Caco-2 (cell line): ENCODE measurements at regions not wholly inside any gene's neighbourhood (a gene's known extent, or its start where the extent isn't known, plus 50 kb on each side); places are given as distances from the start of the nearest gene placed in this dataset.

Experiments
- BruUV-seq: library from RNA; stranded (reverse); fragments of 400-500 nt; replicated peaks from 2 replicates; lab custom pipeline; 2021; lab: Mats Ljungman, UMichigan
- CTCF ChIA-PET: fragments of 300-600 bp; sonication (Branson Sonifier 250); formaldehyde crosslinking; loops from one replicate; lab custom pipeline; 2022; ENCODE audit warnings: antibody characterized with exemption; lab: Charles Lee
- POLR2A ChIA-PET: fragments of 300-600 bp; sonication (Branson Sonifier 250); formaldehyde crosslinking; loops from one replicate; lab custom pipeline; 2022; ENCODE audit warnings: antibody characterized with exemption; lab: Charles Lee
- DNase-seq, 2 experiments: peaks; one replicate each; pipeline versions ENCODE4 v3.0.0 to v3.0.0-alpha.2; 2020 to 2022
- H3K27me3 ChIP-seq: replicated peaks from 2 replicates; pipeline ENCODE4 v1.6.0; 2011; ENCODE audit warnings: low read length; ENCODE audit not compliant: control insufficient read depth, insufficient read depth
- H3K36me3 ChIP-seq: 2 replicates; pipeline ENCODE4 v1.5.1; 2011; ENCODE audit warnings: low read length; ENCODE audit not compliant: control insufficient read depth, insufficient read depth
- H3K4me1 ChIP-seq: fragments of 250-450 bp; sonication (Bioruptor Pico); 2 replicates; pipeline ENCODE4 v1.5.1; 2020; ENCODE audit warnings: mild to moderate bottlenecking
- H3K4me3 ChIP-seq: 2 replicates; pipeline ENCODE4 v1.5.1; 2011; ENCODE audit warnings: low read depth, mild to moderate bottlenecking, control low read depth, low read length
- H3K9me3 ChIP-seq: fragments of 250-450 bp; sonication (Bioruptor Pico); 2 replicates; pipeline ENCODE4 v1.5.1; 2020; ENCODE audit warnings: mild to moderate bottlenecking, moderate library complexity
- H3K27ac Mint-ChIP-seq: one replicate; pipeline ENCODE4 v1.8.0; 2022; ENCODE audit warnings: mixed read lengths; ENCODE audit not compliant: unreplicated experiment
- H3K27me3 Mint-ChIP-seq: one replicate; pipeline ENCODE4 v1.8.0; 2022; ENCODE audit warnings: mixed read lengths; ENCODE audit not compliant: insufficient read depth, unreplicated experiment
- H3K36me3 Mint-ChIP-seq: one replicate; pipeline ENCODE4 v1.8.0; 2022; ENCODE audit warnings: mild to moderate bottlenecking, mixed read lengths; ENCODE audit not compliant: insufficient read depth, unreplicated experiment
- H3K4me1 Mint-ChIP-seq: one replicate; pipeline ENCODE4 v1.8.0; 2022; ENCODE audit warnings: low read depth, mixed read lengths; ENCODE audit not compliant: unreplicated experiment
- H3K4me3 Mint-ChIP-seq: one replicate; pipeline ENCODE4 v1.8.0; 2022; ENCODE audit warnings: mild to moderate bottlenecking, moderate library complexity, mixed read lengths; ENCODE audit not compliant: unreplicated experiment
- H3K9me3 Mint-ChIP-seq: one replicate; pipeline ENCODE4 v1.8.0; 2022; ENCODE audit warnings: mixed read lengths; ENCODE audit not compliant: unreplicated experiment
- intact Hi-C: fragments of 100-400 bp; cut with micrococcal nuclease; formaldehyde crosslinking; loops from one replicate; pipeline ENCODE4 v1.10.0; 2022; ENCODE audit not compliant: unreplicated experiment
- TF ChIP-seq, protein P1 (sequence below), 2 experiments: fragments of 200-600 bp in 1 of 2; IDR thresholded peaks; 1 replicate in 1 of 2; 2 replicates in 1 of 2; pipeline versions ENCODE4 v1.5.1 to v1.8.0; 2011 to 2022; ENCODE audit warnings: antibody characterized with exemption in 1 of 2, control low read depth in 1 of 2, inconsistent platforms in 1 of 2, low read depth in 1 of 2, low read length in 1 of 2, mild to moderate bottlenecking in 1 of 2, moderate library complexity in 1 of 2; ENCODE audit not compliant: insufficient read depth in 1 of 2, severe bottlenecking in 1 of 2, unreplicated experiment in 1 of 2

DNA sequence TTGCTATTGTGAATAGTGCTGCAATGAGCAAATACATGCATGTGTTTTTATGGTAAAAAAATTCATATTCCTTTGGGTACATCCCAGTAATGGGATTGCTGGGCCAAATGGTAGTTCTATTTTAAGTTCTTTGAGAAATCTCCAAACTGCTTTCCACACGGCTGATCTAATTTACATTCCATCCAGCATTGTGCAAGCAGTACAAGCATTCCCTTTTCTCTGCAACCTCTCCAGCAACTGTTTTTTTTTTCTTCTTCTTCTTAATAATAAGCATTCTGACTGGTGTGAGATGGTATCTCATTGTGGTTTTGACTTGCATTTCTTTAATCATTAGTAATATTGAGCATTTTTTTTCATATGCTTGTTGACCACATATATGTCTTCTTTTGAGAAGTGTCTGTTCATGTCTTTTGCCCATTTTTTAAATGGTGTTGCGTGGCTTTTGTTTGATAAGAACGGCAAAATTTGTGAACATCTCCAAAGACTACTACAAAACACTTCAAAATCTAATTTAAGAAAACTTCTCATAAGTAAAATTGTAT, 136.1 kb upstream of the MYO3A start:
- Histone ChIP-seq H3K4me3 (no peak overlapping the region), H3K9me3 (no peaks in the 10 kb centered on the region), H3K4me1 (no peaks in the 10 kb centered on the region), H3K27me3 (no peaks in the 10 kb centered on the region), H3K36me3 (no peaks in the 10 kb centered on the region)
- TF ChIP-seq, protein P1, sequence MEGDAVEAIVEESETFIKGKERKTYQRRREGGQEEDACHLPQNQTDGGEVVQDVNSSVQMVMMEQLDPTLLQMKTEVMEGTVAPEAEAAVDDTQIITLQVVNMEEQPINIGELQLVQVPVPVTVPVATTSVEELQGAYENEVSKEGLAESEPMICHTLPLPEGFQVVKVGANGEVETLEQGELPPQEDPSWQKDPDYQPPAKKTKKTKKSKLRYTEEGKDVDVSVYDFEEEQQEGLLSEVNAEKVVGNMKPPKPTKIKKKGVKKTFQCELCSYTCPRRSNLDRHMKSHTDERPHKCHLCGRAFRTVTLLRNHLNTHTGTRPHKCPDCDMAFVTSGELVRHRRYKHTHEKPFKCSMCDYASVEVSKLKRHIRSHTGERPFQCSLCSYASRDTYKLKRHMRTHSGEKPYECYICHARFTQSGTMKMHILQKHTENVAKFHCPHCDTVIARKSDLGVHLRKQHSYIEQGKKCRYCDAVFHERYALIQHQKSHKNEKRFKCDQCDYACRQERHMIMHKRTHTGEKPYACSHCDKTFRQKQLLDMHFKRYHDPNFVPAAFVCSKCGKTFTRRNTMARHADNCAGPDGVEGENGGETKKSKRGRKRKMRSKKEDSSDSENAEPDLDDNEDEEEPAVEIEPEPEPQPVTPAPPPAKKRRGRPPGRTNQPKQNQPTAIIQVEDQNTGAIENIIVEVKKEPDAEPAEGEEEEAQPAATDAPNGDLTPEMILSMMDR (IDR thresholded peaks at IDR 0.05; ENCODE audit: insufficient read depth in 1 of 2, low read depth in 1 of 2, low read length in 1 of 2, severe bottlenecking in 1 of 2, unreplicated experiment in 1 of 2), result no peak
- Mint-ChIP-seq H3K4me1 (no peaks in the 10 kb centered on the region), H3K9me3 (no peaks in the 10 kb centered on the region), H3K36me3 (no peaks in the 10 kb centered on the region), H3K27ac (no peak overlapping the region), H3K4me3 (no peak overlapping the region), H3K27me3 (peaks cover 6% of the 10 kb centered on the region)
- ChIA-PET CTCF (no interaction called here), POLR2A (no interaction called here)
- no peak for DNase-seq
- BruUV-seq, result no TSS peak
- intact Hi-C loops, result no loop called here

DNA sequence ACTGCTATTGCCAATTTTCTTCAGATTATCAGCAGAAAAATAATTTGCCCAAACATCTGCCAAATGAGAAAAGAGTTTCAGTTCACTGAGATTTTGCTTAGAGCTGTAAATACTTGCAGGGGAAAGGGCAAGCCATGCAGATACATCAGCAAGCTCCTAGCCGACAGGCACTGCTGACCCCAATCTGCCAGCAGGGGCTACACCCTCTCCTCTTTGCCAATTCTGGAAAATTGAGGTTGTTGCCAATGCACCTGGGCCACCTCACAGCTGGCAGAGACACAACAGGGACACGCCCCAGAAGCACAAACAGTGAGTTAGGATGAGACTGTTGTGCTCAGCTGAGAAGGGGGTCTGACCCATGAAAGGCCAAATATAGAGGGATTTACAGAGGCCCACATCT, 129.5 kb upstream of the MYO3A start:
- H3K27me3 ChIP-seq, result no peaks in the 10 kb centered on the region; the same call in 1 of the 2 replicates
- H3K4me1 Mint-ChIP-seq, result no peaks in the 10 kb centered on the region
- no peak overlapping the region for H3K4me3 ChIP-seq
- no peak for DNase-seq
- BruUV-seq, result no TSS peak
- no peaks in the 10 kb centered on the region for H3K4me1 ChIP-seq
- TF ChIP-seq, protein P1 (IDR thresholded peaks at IDR 0.05; ENCODE audit: insufficient read depth in 1 of 2, low read depth in 1 of 2, low read length in 1 of 2, severe bottlenecking in 1 of 2, unreplicated experiment in 1 of 2), result no peak
- no peaks in the 10 kb centered on the region for H3K36me3 Mint-ChIP-seq
- intact Hi-C loops, result no loop called here
- H3K9me3 Mint-ChIP-seq, result no peaks in the 10 kb centered on the region
- H3K27ac Mint-ChIP-seq, result no peak overlapping the region
- ChIA-PET POLR2A (no interaction called here), CTCF (no interaction called here)
- no peak overlapping the region for H3K4me3 Mint-ChIP-seq
- H3K9me3 ChIP-seq, result no peaks in the 10 kb centered on the region
- H3K27me3 Mint-ChIP-seq, result peaks cover 5% of the 10 kb centered on the region
- H3K36me3 ChIP-seq, result no peaks in the 10 kb centered on the region

DNA sequence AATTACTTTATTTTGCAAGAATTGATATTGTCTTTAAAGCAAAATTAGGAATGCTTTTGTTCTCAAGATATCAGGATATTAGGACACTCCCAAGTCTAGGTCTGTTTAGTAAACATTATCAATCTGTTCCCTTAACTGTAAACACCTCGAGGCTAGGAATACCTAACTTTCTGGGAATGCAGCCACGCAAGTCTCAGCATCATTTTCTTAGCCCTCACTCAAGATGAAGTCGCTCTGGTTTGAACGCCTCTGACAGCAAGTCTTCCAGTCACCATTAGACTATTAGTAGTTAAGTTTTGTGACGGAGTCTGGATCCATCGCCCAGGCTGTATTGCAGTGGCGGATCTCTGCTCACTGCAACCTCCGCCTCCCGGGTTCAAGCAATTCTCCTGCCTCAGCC, 128.0 kb upstream of the MYO3A start:
- TF ChIP-seq, protein P1 (IDR thresholded peaks at IDR 0.05; ENCODE audit: insufficient read depth in 1 of 2, low read depth in 1 of 2, low read length in 1 of 2, severe bottlenecking in 1 of 2, unreplicated experiment in 1 of 2), result no peak
- H3K4me3 Mint-ChIP-seq, result no peak overlapping the region
- Histone ChIP-seq H3K27me3 (no peaks in the 10 kb centered on the region; the same call in 1 of the 2 replicates), H3K9me3 (no peaks in the 10 kb centered on the region), H3K4me3 (no peak overlapping the region), H3K36me3 (no peaks in the 10 kb centered on the region), H3K4me1 (no peaks in the 10 kb centered on the region)
- CTCF ChIA-PET, result no interaction called here
- H3K36me3 Mint-ChIP-seq, result no peaks in the 10 kb centered on the region
- intact Hi-C loops, result no loop called here
- POLR2A ChIA-PET, result no interaction called here
- H3K27me3 Mint-ChIP-seq, result peaks cover 5% of the 10 kb centered on the region
- H3K4me1 Mint-ChIP-seq, result no peaks in the 10 kb centered on the region
- no peaks in the 10 kb centered on the region for H3K9me3 Mint-ChIP-seq
- BruUV-seq, result no TSS peak
- no peak for DNase-seq
- H3K27ac Mint-ChIP-seq, result no peak overlapping the region
